ENCODE measurements at regions not wholly inside any gene's neighbourhood (a gene's known extent, or its start where the extent isn't known, plus 50 kb on each side); places are given as distances from the start of the nearest gene placed in this dataset.
A peak's percentile ranks its signal among the peaks of the same experiment; 100 is the strongest.

DNA sequence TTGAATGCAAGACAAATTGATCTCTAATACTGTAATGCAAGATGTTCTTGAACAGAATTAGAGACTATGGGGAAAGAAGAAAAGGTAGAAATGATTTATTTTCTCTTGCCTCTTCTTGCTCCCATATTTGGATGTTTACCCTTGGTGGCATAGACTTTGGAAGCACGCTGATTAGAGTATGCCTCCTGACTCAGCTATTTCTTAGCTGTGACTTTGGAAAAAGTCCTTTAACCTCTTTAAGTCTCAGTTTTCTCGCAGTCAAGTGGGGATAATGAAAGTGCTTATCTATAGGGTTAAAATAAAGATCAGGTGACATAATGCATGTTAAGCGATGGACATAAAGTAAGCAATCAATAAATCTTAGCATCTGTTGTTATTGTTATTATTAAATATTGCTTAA is 545.5 kb downstream of the GLUD2 start:
- FAIRE-seq (no peak), DNase-seq (ENCODE audit: low read depth) (no peak)
- no peaks in the 10 kb centered on the region for H3K36me3 ChIP-seq (ENCODE audit: control insufficient read depth, insufficient read depth, low read length)
- H3K27me3 ChIP-seq (ENCODE audit: control insufficient read depth, insufficient read depth, low read length) = no peaks in the 10 kb centered on the region
- TF ChIP-seq, protein P1, sequence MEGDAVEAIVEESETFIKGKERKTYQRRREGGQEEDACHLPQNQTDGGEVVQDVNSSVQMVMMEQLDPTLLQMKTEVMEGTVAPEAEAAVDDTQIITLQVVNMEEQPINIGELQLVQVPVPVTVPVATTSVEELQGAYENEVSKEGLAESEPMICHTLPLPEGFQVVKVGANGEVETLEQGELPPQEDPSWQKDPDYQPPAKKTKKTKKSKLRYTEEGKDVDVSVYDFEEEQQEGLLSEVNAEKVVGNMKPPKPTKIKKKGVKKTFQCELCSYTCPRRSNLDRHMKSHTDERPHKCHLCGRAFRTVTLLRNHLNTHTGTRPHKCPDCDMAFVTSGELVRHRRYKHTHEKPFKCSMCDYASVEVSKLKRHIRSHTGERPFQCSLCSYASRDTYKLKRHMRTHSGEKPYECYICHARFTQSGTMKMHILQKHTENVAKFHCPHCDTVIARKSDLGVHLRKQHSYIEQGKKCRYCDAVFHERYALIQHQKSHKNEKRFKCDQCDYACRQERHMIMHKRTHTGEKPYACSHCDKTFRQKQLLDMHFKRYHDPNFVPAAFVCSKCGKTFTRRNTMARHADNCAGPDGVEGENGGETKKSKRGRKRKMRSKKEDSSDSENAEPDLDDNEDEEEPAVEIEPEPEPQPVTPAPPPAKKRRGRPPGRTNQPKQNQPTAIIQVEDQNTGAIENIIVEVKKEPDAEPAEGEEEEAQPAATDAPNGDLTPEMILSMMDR (IDR thresholded peaks at IDR 0.05; ENCODE audit: insufficient read depth, low read length, severe bottlenecking) = no peak
- H3K4me3 ChIP-seq (ENCODE audit: low read depth, low read length) = no peak overlapping the region

DNA sequence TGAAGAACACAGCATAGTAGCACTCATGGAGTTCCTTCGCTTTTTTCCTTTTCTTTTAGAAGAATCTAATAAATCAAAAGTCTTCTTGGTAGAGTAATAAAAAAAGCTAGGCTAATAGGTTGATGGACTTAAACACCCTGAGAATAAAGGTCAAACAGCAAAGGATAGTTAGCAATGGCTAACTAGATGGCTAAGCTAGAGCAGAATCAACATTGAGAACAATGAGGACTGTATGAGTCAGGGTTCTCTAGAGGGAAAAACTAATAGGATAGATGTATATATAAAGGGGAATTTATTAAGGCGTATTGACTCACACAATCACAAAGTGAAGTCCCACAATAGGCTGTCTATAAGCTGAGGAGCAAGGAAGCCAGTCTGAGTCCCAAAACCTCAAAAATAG is 550.9 kb downstream of the GLUD2 start:
- Histone ChIP-seq H3K27me3 (ENCODE audit: control insufficient read depth, insufficient read depth, low read length) (no peaks in the 10 kb centered on the region), H3K4me3 (ENCODE audit: low read depth, low read length) (no peak overlapping the region), H3K36me3 (ENCODE audit: control insufficient read depth, insufficient read depth, low read length) (no peaks in the 10 kb centered on the region)
- TF ChIP-seq, protein P1 (IDR thresholded peaks at IDR 0.05; ENCODE audit: insufficient read depth, low read length, severe bottlenecking) = no peak
- FAIRE-seq (no peak), DNase-seq (ENCODE audit: low read depth) (peak; percentile 15)

DNA sequence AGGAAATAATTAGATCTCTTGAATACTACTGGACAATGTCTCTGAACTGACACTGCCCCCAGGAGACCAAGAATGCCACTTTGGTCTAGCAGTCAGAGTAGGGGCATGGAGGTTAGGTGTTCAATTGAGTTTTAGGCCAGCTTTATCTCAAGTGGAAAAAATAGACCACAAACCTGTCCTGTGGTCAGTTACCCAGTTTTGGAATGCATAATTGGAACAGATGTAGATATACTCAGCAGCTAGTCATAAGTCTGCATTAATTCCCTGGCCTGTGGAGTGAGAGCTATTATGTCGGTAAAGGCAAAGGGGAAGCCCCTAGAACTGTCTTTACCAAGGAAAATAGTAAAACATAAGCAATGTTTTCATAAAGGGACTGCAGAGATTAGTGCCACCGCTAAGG is 587.7 kb downstream of the GLUD2 start:
- DNase-seq (ENCODE audit: low read depth) (peak; percentile 46), FAIRE-seq (no peak)
- H3K27me3 ChIP-seq (ENCODE audit: control insufficient read depth, insufficient read depth, low read length) = no peaks in the 10 kb centered on the region
- TF ChIP-seq, protein P1 (IDR thresholded peaks at IDR 0.05; ENCODE audit: insufficient read depth, low read length, severe bottlenecking) = no peak
- H3K4me3 ChIP-seq (ENCODE audit: low read depth, low read length) = no peak overlapping the region
- no peaks in the 10 kb centered on the region for H3K36me3 ChIP-seq (ENCODE audit: control insufficient read depth, insufficient read depth, low read length)

DNA sequence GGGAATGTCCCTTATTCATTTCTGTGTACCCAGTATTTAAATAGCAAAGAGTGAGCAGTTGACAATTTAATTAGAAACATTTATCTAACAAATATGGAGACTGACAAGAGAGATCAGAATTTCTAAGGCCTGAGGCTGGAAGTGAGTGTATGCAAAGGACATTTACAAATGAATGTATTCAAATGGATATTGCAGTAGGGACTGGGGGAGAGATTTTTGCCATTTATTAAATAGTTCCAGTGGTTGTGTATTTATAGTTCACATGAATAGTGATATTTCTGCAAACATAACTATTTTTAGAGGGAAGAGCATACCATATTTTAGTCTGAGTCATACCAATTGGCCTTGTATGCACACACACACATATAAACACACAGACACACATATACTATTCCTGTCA is 592.4 kb downstream of the GLUD2 start:
- Histone ChIP-seq H3K27me3 (ENCODE audit: control insufficient read depth, insufficient read depth, low read length) (no peaks in the 10 kb centered on the region), H3K36me3 (ENCODE audit: control insufficient read depth, insufficient read depth, low read length) (no peaks in the 10 kb centered on the region), H3K4me3 (ENCODE audit: low read depth, low read length) (no peak overlapping the region)
- FAIRE-seq = no peak
- TF ChIP-seq, protein P1 (IDR thresholded peaks at IDR 0.05; ENCODE audit: insufficient read depth, low read length, severe bottlenecking) = no peak
- DNase-seq (ENCODE audit: low read depth) = no peak

DNA sequence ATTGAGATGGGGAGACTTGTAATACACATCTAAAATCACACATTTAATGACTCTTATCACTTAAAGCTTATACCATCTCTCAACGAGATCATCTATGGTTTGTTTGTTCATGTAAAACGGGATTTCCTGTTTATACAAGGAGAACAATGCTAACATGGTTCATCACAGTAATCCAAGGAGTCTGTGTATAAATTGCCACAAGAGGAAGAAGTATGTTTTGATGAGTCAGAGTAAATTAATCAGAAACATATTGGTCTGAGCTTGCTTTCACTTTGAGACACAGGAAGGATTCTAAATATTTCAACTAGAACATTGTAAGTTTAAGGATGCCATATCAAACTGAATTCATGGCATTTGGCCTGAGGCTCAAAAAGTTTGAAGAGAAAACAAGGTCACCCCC is 594.1 kb downstream of the GLUD2 start:
- Histone ChIP-seq H3K4me3 (ENCODE audit: low read depth, low read length) (no peak overlapping the region), H3K36me3 (ENCODE audit: control insufficient read depth, insufficient read depth, low read length) (no peaks in the 10 kb centered on the region), H3K27me3 (ENCODE audit: control insufficient read depth, insufficient read depth, low read length) (no peaks in the 10 kb centered on the region)
- DNase-seq (ENCODE audit: low read depth) (peak; percentile 85), FAIRE-seq (no peak)
- TF ChIP-seq, protein P1 (IDR thresholded peaks at IDR 0.05; ENCODE audit: insufficient read depth, low read length, severe bottlenecking) = no peak

DNA sequence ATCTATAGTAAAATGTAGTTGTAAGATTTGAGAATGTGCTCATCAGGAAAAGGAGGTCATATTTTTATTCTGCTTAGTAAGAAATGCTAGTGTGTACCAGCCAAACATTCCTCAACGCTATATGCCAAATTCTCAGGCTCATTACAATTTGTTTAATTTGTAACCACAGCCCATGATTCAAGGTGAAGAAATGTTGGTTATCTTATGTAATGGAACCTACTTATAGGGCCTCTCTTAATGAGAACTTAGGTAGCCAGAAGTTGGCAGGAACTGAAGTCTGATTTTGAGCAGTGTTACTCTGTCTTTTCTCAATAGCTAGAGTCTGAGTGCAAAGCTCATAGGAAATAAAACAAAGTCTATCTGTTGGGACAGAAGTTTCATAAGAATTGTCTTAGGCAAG is 595.0 kb downstream of the GLUD2 start:
- no peak for FAIRE-seq
- TF ChIP-seq, protein P1 (IDR thresholded peaks at IDR 0.05; ENCODE audit: insufficient read depth, low read length, severe bottlenecking) = no peak
- peak; percentile 86 for DNase-seq (ENCODE audit: low read depth)
- no peaks in the 10 kb centered on the region for H3K36me3 ChIP-seq (ENCODE audit: control insufficient read depth, insufficient read depth, low read length)
- H3K4me3 ChIP-seq (ENCODE audit: low read depth, low read length) = no peak overlapping the region
- H3K27me3 ChIP-seq (ENCODE audit: control insufficient read depth, insufficient read depth, low read length) = no peaks in the 10 kb centered on the region
